HG03066 (cell line): ENCODE measurements at regions not wholly inside any gene's neighbourhood (a gene's known extent, or its start where the extent isn't known, plus 50 kb on each side); places are given as distances from the start of the nearest gene placed in this dataset.

Experiments
- ATAC-seq: cut with Tn5 transposase; IDR thresholded peaks from one replicate; pipeline ENCODE4 v1.9.1; 2021; ENCODE audit warnings: low read depth; ENCODE audit not compliant: unreplicated experiment

DNA sequence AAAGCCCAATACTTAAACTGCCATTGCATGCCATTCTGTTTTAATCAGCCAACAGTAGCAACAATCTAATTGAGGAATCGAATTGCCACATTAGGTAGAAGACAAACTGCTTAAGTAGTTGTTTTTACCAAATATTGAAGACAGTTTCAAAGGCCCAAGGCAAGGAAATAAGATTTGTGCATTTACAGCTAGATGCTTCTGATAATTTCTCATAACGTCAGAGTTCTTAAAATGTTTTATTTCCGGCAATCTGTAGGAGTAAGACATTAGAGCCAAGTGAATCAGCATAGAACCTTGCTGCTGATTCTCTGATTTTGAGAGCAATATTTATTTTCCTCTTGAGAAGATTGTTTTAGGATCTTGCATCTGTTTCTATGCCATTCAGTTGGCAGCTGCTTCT, 174.3 kb downstream of the RBM43 start:
- no peak for ATAC-seq

DNA sequence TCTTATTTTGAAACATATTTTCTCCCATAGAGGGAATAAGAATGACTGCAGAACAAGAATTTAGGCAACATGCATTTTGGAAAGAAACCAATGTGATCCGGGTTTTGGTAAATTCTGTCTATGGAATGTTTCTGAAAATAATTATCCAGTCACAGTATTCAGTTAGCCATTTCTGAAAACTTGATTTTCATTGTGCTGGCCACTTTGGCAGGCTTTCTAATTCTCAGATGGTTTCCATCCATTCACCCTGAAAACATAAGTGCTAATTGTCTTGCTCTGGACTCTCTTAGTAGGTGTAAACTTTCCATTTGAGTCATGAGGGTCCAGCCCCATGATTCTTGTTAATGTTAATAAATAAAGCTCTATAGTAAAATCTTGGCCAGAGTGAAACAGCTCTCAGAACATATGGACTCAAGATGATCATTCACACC, 176.5 kb downstream of the RBM43 start:
- no peak for ATAC-seq

DNA sequence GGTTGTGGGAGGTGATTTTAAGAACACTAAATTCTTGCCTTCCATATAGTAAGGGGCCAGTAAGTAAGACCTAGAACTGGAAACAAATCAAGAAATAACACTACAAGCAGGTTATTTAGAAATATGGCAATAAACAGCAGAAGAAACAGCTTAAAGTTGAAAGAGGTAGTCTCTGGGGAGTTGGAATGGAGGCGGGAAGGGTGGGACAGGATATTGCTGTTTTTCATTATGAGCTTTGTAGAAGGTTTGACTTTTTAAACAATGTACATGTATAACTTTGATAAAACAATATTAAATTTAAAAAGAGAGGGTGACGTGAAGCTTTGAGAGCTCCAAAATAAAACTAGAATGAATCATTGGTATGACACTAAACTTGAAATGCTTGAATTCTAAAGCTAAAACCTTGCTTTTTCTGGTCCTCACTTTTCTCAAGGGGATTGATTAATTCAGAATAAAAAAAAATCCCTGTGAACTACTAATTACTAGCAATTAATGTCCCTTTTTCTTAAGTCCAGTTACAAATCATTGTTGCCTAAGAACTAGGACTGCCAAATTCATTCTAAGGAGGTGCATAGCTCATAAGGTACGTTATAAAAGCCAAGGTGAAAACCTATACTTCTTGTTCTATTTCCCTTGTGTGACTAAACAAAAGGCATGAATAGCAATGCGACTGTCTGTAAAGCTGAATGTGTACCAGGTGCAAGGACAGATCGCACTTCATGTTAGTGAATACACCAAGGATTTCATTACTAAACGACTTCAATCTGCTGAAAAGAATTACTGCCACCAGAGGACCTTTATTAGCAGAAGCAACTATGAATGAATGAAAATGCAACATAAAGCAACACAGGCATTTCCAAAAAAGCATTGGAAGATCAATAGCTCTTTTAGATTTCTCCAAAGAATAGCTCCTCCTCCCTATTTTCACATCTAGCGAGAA, 177.5 kb downstream of the RBM43 start:
- ATAC-seq, result no peak

DNA sequence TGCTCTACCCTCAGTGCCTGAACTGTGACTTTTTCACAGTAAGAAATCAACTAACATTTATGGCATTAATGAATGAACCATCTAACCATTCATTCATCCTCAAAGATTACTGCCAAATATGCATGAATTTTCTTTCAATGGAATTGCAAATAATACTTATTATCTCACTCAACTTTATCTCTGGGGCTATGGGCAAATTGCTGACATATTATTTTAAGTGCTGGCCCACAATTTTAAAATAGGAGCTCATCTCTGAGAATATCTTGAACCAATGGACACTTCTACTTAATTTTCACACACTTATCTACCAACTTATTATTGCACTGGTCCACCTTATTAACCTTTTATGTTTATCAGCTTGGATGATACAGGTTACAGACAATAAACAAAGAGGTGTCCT, 182.8 kb downstream of the RBM43 start:
- ATAC-seq, result no peak

DNA sequence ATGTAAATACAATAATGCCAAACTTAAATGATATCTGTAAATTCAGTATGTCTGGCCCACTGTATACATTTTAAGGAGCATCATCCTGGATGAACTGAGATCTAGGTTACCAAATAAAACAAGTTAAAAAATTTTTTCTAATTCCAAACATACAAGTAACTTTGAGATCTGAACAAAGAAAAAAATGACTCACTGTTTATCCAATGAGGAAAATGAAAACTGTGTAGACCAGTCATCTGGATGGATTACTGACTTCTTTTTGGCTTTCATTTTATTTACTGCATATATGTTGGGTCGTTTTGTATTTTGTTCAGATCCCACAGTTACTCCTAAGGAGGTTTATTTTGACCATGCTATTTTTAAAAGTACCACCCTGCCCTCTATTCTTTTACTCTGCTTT, 189.8 kb downstream of the RBM43 start:
- ATAC-seq, result no peak

DNA sequence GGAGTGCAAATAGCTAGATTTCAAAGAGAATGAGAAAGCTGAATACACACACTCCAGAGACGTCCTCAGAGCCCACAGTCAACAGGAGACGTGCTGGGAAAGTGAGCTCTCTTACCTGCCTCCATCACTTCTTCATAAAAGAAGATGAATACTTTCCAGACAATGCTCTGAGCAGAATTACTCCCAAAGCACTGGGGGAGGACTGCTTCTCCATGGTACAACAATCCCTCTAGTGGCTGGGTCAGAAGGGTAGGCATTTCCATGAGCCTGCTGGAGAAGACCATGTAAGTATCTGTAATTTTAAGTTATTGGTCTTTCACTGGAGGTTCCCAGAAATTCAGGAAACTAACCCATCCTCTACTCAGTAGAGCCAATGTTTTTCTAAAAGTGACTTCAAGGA, 190.3 kb downstream of the RBM43 start:
- no peak for ATAC-seq

DNA sequence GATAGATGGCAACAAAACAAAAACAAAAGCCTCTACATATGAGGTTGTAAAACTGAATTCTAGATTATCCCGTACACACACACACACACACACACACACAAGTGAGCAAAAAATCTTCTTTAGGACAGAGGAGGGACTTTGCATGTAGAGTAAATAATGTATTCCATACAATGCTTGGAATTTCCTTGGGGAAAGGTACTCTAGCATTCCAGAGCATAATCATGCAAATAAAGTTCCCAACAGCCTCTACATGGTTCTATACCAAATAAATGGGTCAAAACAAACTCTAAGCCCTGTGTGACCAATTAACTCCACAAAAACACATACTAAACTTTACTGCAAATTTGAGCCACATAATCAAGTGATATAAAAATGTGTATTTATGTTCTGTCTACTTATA, 191.4 kb downstream of the RBM43 start:
- no peak for ATAC-seq

DNA sequence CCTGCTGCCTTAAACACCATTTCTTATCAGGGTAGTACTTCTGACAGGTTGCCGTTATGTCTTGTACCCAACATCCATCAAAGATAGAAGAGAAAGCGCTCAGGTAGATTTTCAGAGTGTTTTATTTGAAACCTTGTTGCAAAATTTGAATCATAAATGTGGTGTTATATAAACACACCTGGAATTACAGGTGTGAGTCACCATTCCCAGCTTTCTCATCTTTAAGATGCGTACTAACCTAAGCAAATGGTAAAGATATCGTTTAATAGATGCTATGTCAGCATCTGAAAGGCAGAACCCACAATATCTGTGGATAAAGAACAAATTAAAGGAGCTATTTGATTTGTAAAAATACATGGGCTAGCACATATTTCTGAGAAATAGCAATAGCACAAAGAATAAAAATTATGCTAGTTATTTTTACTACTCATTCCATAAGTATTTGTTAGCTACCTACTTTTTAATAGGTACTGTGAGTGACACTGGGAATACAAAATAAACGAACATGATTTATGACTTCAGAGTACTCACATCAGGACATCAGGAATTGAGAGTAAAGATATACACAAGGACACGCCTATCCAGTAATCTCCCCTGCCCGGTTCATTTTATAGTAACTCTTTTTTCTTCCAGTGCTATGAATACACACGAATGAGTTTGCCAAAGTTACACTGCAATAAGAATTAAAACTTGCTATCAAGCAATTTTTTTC, 193.8 kb downstream of the RBM43 start:
- ATAC-seq, result no peak

DNA sequence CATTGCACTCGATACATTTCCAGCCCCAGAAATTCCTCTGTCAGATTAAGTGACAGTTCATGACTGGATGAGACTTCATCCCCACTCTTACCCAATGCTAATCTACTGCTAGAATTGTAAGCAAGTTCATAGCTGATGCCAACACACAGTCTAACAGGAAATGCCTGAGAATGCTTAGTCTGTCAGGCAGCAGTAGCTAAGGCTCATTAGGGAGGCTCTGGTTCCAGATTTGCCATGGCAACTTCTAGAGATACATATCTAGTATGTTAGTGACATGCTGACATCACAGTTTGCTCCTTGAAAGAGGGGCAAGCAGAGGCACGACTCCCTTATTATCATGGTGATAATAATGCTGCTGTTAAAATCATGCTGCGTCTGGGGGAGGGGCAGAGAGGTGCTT, 198.4 kb downstream of the RBM43 start:
- ATAC-seq, result no peak

DNA sequence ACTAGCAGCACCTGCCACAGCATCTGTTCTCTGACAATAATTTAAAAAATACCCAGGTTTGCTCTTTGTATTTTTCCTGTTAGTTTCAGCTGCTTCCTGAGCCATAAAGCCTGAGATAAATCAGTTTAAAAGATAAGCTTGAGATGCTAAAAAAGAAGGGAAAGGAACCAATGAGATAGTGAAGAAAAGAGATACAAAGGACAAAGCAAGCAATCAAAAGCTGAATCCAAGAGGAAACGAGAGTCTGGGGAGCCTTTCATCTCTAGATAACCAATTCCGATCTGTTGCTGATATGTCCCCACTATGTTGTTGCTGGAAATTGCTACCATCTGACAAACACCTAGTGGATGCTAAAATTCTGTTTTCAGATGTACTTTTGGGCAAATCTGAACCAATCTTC, 201.4 kb downstream of the RBM43 start:
- ATAC-seq, result no peak

DNA sequence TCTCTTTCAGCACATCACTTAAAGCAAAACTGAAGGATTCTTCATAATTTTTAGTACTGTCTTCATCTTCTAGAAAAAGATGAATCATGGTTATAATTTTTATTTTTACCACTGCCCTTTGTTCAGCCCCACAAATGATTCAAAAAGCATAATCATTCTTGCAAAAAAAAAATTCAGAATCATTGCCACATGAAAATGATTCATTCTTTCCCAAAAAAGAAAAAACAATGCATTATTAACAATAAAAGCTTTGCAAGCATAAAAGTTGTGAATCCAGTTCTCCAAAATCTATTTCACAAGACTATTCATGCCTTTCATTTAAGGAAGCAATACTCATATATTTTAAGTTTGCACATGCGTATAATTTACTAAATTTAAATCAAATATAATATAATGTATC, 204.8 kb downstream of the RBM43 start:
- ATAC-seq, result no peak

DNA sequence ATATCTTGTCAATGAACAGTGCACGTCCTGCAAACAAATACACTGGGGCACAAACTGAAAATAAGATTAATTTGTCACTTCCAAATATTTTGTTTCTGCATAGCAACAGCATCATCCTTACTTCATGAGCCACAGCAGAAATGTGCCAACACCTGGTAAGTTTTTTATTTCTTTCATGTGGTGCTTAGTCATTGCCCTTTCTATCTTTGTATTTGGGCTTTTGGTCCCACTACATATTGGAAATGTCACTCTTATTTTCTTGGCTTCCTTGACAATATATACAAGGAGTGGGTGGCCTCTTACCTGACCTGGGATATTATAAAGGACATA, 208.0 kb downstream of the RBM43 start:
- no peak for ATAC-seq

DNA sequence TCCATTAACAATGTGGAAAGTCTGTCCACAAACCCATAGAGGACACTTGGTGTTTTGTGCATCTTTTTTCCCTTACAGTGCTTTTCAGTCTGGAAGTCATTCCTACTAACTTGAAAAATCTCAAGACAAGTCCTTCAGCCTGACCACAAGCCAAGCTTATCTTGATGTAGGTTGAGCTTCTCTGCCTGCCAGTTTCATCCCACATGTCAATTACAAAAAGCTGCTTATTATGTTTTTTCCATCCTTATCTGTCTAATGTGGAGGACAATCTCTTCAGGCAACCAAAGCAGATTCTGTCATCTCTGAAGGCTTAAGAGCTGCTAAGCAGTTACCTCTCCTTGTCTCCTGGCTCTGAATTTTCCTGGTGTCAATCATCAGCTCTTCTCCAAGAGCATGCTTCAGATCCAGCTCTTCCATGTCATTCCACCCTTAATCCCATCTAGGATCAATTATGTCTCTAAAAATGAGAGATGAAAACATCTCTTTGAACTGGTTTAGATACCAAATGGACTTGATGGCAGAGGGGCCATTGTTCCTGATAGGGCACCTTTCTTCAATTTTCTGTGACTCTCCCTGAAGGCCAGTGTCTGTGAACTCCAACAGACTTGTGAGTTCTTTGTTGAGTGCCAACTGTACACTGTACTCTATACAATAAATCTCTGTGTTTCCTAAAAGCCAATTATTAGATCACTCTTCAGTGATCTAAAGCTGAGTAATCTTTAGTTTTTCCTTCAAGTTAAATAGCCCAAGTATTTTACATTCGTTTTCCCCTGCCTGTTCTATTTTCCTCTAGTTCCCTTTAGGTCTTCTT, 208.6 kb downstream of the RBM43 start:
- no peak for ATAC-seq

DNA sequence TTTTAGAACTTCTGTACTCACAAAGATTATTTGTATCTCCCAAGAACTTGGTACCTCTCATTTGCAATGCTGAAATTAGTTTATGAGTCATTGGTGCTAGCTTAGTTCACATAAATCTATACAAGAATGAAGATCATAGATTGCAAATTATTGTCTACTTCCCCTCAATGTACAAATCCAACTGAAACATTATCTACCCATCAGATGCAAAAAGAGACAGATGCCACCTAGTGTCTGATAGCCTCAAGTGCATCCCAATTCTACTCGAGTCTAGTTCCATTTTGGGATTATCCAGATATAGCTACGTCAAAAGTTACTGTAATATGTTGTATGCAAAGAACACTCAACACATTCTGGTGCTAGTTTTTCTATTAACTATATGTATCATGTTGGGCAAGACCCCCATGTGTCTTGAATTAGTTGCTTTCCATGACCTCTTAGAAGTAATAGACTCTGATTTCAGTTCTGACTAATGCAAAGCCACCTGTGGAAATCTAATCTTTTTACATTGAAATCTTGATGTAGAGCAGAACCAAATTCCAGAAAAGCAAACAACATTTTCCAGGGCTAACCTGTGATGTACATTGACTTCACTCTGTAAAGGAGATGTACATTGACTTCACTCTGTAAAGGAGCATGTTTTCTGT, 210.0 kb downstream of the RBM43 start:
- ATAC-seq, result peak; percentile 69

DNA sequence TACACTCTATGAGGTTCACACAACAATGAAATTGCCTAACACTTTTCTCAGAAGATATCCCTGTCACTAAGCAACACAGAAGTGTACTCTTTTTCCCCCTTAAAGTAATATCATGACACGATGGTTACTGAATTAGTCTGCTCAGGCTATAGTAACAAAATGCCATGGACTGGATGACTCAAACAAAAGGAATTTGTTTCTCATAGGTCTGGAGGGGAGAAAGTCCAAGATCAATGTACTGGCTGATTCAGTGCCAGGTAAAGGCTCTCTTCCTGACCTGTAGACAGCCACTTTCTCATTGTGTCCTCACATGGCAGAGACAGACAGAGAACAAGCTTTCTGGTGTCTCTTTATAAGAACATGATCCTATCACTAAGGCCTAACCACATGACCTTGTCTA, 211.9 kb downstream of the RBM43 start:
- ATAC-seq, result no peak

DNA sequence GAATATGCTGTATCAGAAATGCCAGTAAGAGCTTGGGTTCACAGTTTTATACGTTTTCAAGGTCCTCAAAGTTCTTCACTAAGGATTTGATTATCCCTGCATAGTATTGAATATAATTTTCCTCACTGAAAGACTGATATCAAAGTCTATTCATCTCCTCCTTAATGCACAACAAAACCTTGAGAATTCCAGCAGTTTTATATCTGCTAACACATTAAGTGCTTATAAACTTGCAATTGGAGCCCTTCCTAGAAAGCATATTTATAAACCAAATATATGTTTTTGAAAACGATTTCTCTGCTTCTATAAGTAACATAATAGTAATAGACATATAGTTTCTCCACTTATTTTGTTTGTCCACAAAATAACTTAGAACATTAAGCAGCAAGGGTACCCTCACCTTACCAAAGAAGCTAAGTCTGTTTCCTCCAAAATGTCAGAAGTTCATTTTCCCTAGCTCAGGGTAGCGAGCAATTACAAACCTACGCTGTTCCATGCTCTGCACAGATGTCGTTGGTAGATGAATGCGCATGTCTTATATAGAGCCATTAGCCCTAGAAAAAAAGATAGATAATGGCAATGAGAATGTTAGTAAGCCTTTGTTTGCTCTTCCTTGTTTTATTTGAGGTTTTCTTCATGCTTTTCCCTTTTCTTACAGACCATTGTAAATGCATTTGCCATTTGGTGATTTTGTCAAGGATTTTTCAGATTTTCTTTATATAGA, 213.2 kb downstream of the RBM43 start:
- no peak for ATAC-seq

DNA sequence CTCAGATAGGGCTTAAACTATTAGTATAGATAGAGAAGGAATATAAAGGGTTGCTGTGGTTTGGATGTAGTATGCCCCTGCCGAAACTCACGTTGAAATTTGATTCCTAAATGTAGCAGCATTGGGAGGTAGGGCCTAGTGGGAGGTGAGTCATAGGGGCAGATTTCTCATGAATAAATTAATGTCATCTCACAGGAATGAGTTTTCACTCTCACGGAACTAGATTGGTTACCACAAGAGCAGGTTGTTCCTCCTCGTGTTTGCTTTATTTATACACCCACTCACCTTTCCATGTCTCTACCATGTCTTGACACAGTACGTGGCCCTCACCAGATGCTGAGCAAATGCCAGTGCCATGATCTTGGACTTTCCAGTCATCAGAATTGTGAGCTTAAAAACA, 218.2 kb downstream of the RBM43 start:
- ATAC-seq, result no peak

DNA sequence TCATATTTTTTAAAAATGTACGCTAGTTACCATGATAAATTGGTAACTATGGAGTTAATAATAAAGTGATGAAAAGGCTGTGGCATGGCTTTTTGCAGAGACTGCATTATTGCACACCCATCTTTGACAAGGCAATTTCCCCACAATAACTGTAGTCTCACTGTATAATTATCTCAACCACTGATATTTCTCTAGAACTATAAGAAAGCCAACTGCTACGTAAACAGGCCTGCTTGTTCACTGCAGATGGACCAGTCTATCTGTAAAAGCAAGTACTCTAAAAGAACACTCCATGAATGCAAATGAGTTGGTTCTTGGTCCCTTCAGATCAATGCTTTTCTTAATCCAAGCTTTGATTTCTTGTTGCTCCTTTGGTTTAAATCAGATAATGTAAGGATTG, 218.7 kb downstream of the RBM43 start:
- no peak for ATAC-seq

DNA sequence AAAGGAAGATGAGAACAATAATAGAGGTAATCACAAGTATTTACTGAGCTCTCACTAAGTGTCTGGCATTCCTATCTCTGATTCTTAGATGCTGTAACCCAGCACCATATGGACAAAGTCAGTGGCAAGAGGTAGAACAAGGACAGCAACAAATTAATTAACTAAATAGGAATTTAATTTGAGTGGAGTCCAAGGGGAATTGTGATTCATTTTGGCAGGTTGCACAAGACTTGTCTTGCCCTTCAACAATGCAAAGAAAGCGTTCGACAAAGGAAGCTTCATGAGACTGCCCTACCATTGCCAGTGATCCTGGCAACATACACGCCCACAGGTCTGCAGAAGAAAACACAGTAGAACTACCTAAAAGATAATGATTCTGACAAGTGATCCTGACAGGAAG, 221.6 kb downstream of the RBM43 start:
- ATAC-seq, result no peak

DNA sequence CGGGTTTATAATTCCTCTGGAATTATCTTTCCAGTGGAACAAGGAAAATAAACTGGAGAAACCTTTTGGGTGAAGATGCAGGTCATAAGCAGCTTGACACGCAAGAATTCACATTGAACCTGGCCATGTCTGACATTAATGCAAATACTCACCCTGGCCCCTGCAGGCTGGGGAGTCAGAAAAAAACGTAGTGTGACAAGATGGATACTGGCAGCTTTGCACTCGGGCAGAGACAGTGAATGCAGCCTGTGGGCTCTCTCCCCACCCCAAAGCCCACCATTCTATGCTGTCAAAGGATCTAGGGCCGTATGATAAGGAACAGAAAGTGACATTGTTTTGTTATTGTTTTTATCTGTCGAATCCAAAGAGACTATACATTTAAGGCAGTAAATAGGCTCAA, 223.1 kb downstream of the RBM43 start:
- ATAC-seq, result no peak
